PC-9 (cell line): ENCODE measurements at regions not wholly inside any gene's neighbourhood (a gene's known extent, or its start where the extent isn't known, plus 50 kb on each side); places are given as distances from the start of the nearest gene placed in this dataset.

ENCODE experiments used
- EZH2 ChIP-seq: fragments of 200-600 bp; sonication (generic); IDR thresholded peaks from 2 replicates; pipeline ENCODE4 v1.8.0; 2017; ENCODE audit warnings: antibody characterized with exemption, low read depth
- TF ChIP-seq, protein P1 (sequence below): fragments of 200-600 bp; sonication (generic); conservative IDR thresholded peaks from 2 replicates; pipeline ENCODE4 v1.6.1; 2017; ENCODE audit warnings: mixed run types, antibody characterized with exemption, mild to moderate bottlenecking, moderate library complexity

DNA sequence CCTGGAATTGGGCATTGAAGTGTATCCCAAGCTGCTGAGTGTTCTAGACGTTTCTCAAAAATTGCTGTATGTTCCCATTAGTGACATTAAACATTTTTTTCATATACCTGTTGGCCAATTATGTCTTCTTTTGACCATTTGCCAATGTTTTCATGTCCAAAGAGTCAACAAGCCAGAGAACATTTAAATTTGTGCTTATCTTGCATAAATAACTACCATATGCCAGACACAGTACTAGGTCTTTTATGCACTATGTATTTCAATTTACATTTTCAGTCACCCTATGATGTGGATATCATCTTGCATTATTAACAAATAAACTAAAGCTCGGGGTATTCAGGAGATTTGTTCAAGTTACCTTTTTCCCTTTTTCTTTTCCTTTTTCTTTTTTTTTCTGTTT, 632.9 kb upstream of the C16orf82 start:
- TF ChIP-seq, protein P1, sequence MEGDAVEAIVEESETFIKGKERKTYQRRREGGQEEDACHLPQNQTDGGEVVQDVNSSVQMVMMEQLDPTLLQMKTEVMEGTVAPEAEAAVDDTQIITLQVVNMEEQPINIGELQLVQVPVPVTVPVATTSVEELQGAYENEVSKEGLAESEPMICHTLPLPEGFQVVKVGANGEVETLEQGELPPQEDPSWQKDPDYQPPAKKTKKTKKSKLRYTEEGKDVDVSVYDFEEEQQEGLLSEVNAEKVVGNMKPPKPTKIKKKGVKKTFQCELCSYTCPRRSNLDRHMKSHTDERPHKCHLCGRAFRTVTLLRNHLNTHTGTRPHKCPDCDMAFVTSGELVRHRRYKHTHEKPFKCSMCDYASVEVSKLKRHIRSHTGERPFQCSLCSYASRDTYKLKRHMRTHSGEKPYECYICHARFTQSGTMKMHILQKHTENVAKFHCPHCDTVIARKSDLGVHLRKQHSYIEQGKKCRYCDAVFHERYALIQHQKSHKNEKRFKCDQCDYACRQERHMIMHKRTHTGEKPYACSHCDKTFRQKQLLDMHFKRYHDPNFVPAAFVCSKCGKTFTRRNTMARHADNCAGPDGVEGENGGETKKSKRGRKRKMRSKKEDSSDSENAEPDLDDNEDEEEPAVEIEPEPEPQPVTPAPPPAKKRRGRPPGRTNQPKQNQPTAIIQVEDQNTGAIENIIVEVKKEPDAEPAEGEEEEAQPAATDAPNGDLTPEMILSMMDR = no peak
- TF ChIP-seq EZH2 = no peak
